Neural progenitor cell (in vitro differentiated cells): ENCODE measurements at regions not wholly inside any gene's neighbourhood (a gene's known extent, or its start where the extent isn't known, plus 50 kb on each side); places are given as distances from the start of the nearest gene placed in this dataset.
"Not testable (repeated sequence)": the region's sequence is repeated elsewhere in the genome, so short reads cannot be mapped to it uniquely, and the experiment has no call there.

Experiments used
- EZH2 ChIP-seq: fragments of 200-600 bp; sonication (generic); IDR thresholded peaks from 2 replicates; pipeline ENCODE4 v1.6.1; 2017; ENCODE audit warnings: antibody characterized with exemption, mild to moderate bottlenecking, moderate library complexity
- EZH2phosphoT487 ChIP-seq: fragments of 200-600 bp; sonication (generic); IDR thresholded peaks from 2 replicates; pipeline ENCODE4 v1.6.1; 2017; ENCODE audit warnings: antibody characterized with exemption
- TF ChIP-seq, protein P1 (sequence below): fragments of 200-600 bp; sonication (generic); IDR thresholded peaks from 2 replicates; pipeline ENCODE4 v1.5.1; 2017; ENCODE audit warnings: antibody characterized with exemption, mild to moderate bottlenecking

DNA sequence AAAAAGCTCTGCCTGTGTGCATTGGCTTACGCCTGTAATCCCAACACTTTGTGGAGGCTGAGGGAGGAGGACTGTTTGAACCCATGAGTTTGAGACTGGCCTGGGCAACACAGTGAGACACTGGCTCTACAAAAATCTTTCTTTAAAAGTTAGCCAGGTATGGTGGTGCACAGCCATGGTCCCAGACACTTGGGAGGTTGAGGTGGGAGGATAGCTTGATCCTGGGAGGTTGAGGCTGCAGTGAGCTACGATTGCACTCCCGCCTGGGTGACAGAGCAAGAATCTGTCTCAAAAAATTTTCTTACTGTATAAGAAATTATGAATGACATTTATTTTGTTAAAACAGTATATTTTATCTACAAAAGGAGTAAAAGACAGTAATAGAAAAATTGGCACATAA, 4468.9 kb upstream of the OR11H1 start:
- TF ChIP-seq, protein P1, sequence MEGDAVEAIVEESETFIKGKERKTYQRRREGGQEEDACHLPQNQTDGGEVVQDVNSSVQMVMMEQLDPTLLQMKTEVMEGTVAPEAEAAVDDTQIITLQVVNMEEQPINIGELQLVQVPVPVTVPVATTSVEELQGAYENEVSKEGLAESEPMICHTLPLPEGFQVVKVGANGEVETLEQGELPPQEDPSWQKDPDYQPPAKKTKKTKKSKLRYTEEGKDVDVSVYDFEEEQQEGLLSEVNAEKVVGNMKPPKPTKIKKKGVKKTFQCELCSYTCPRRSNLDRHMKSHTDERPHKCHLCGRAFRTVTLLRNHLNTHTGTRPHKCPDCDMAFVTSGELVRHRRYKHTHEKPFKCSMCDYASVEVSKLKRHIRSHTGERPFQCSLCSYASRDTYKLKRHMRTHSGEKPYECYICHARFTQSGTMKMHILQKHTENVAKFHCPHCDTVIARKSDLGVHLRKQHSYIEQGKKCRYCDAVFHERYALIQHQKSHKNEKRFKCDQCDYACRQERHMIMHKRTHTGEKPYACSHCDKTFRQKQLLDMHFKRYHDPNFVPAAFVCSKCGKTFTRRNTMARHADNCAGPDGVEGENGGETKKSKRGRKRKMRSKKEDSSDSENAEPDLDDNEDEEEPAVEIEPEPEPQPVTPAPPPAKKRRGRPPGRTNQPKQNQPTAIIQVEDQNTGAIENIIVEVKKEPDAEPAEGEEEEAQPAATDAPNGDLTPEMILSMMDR = not testable (repeated sequence)
- TF ChIP-seq EZH2phosphoT487, EZH2: not testable (repeated sequence)
